Keratinocyte (primary cell): ENCODE measurements at regions not wholly inside any gene's neighbourhood (a gene's known extent, or its start where the extent isn't known, plus 50 kb on each side); places are given as distances from the start of the nearest gene placed in this dataset.

Experiments
- EZH2 ChIP-seq: IDR thresholded peaks from one replicate; pipeline ENCODE4 v1.6.1; 2012; ENCODE audit warnings: inconsistent platforms, mild to moderate bottlenecking, low read length, moderate library complexity
- TF ChIP-seq, protein P1 (sequence below), 3 experiments: IDR thresholded peaks in 1 of 3; conservative IDR thresholded peaks in 1 of 3; optimal IDR thresholded peaks in 1 of 3; 2 replicates in 2 of 3; 3 replicates in 1 of 3; pipeline versions ENCODE3 to v1.5.1; 2011; ENCODE audit warnings: low read length in 3 of 3, mild to moderate bottlenecking in 3 of 3, moderate library complexity in 2 of 3, control low read depth in 1 of 3, inconsistent platforms in 1 of 3; ENCODE audit not compliant: insufficient read depth in 2 of 3; ENCODE audit errors: extremely low read depth in 1 of 3

DNA sequence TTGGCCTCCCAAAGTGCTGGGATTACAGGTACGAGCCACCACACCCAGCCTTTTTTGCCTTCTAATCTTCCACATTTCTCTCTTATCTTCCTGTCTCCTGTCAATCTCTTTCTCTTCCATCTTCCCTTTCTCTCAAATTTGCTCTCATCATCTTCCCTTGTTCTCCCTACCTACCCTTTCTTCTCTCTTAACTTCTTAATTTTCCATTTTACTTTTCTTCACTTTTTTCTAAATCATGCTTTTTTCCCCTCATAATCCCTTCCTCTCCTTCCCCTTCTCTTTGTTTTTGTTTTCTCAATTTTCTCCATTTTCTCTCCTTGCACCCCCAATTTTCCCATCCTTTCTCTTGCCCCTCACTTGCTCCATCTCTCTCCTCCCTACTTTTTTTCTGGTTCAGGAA, 545.7 kb downstream of the OMA1 start:
- TF ChIP-seq, protein P1, sequence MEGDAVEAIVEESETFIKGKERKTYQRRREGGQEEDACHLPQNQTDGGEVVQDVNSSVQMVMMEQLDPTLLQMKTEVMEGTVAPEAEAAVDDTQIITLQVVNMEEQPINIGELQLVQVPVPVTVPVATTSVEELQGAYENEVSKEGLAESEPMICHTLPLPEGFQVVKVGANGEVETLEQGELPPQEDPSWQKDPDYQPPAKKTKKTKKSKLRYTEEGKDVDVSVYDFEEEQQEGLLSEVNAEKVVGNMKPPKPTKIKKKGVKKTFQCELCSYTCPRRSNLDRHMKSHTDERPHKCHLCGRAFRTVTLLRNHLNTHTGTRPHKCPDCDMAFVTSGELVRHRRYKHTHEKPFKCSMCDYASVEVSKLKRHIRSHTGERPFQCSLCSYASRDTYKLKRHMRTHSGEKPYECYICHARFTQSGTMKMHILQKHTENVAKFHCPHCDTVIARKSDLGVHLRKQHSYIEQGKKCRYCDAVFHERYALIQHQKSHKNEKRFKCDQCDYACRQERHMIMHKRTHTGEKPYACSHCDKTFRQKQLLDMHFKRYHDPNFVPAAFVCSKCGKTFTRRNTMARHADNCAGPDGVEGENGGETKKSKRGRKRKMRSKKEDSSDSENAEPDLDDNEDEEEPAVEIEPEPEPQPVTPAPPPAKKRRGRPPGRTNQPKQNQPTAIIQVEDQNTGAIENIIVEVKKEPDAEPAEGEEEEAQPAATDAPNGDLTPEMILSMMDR (optimal IDR thresholded peaks at IDR 0.05 in 1 of 3, IDR thresholded peaks at IDR 0.05 in 1 of 3, conservative IDR thresholded peaks at IDR 0.05 in 1 of 3; ENCODE audit: extremely low read depth in 1 of 3, insufficient read depth in 2 of 3, low read length in 3 of 3), result no peak
- TF ChIP-seq EZH2, result no peak
